Stimulated activated CD4-positive, alpha-beta T cell treated with anti-CD3 and anti-CD28 coated beads, Interleukin-2, amount 100 ng/mL, for 4 hours (primary cell): ENCODE measurements at regions not wholly inside any gene's neighbourhood (a gene's known extent, or its start where the extent isn't known, plus 50 kb on each side); places are given as distances from the start of the nearest gene placed in this dataset.
"Not testable (repeated sequence)": the region's sequence is repeated elsewhere in the genome, so short reads cannot be mapped to it uniquely, and the experiment has no call there.

Source experiments
- DNase-seq: peaks from one replicate; pipeline ENCODE4 v3.0.0-alpha.2; 2020; ENCODE audit warnings: low read depth

- not testable (repeated sequence) for DNase-seq
Measured at GRCh38 chr15:77896147-77897112, 181.1 kb downstream of the TBC1D2B start.

GRCh38 chr15:77895742-77896141, 181.8 kb downstream of the TBC1D2B start:
- DNase-seq, result no peak

- DNase-seq, result not testable (repeated sequence)
Measured at GRCh38 chr15:77895145-77895544, 182.4 kb downstream of the TBC1D2B start.

GRCh38 chr15:77893671-77894640, 183.6 kb downstream of the TBC1D2B start:
- DNase-seq, result not testable (repeated sequence)

- DNase-seq, result not testable (repeated sequence)
Measured at GRCh38 chr15:77893246-77893645, 184.3 kb downstream of the TBC1D2B start.

GRCh38 chr15:77892335-77892734, 185.2 kb downstream of the TBC1D2B start:
- DNase-seq, result no peak

- DNase-seq, result not testable (repeated sequence)
Measured at GRCh38 chr15:77891862-77892261, 185.6 kb downstream of the TBC1D2B start.

- DNase-seq, result not testable (repeated sequence)
Measured at GRCh38 chr15:77890911-77891801, 186.4 kb downstream of the TBC1D2B start.

- DNase-seq, result not testable (repeated sequence)
Measured at GRCh38 chr15:77889828-77890725, 187.4 kb downstream of the TBC1D2B start.

- no peak for DNase-seq
Measured at GRCh38 chr15:77889009-77889806, 188.3 kb downstream of the TBC1D2B start.

GRCh38 chr15:77887563-77888429, 189.7 kb downstream of the TBC1D2B start:
- not testable (repeated sequence) for DNase-seq

GRCh38 chr15:77886805-77887448, 190.6 kb downstream of the TBC1D2B start:
- no peak for DNase-seq

- not testable (repeated sequence) for DNase-seq
Measured at GRCh38 chr15:77885877-77886500, 191.5 kb downstream of the TBC1D2B start.

GRCh38 chr15:77883012-77883411, 194.5 kb downstream of the TBC1D2B start:
- not testable (repeated sequence) for DNase-seq

- DNase-seq, result no peak
Measured at GRCh38 chr15:77881950-77882349, 195.6 kb downstream of the TBC1D2B start.

GRCh38 chr15:77881535-77881934, 196.0 kb downstream of the TBC1D2B start:
- DNase-seq, result not testable (repeated sequence)

- DNase-seq, result not testable (repeated sequence)
Measured at GRCh38 chr15:77879466-77879865, 198.0 kb downstream of the TBC1D2B start.
